ENCODE measurements at regions not wholly inside any gene's neighbourhood (a gene's known extent, or its start where the extent isn't known, plus 50 kb on each side); places are given as distances from the start of the nearest gene placed in this dataset.

- Histone ChIP-seq H3K27ac (no peak overlapping the region), H3K36me3 (ENCODE audit: insufficient read depth, low read length) (no peaks in the 10 kb centered on the region), H3K4me3 (no peak overlapping the region), H3K9ac (ENCODE audit: insufficient read length) (no peak overlapping the region), H3K9me3 (ENCODE audit: low read depth, low read length) (no peaks in the 10 kb centered on the region)
- TF ChIP-seq POLR2AphosphoS5 (IDR thresholded peaks at IDR 0.05; ENCODE audit: borderline replicate concordance, low read depth, low read length) = no peak
- no peak for TF ChIP-seq FOXP2 (optimal IDR thresholded peaks at IDR 0.05; ENCODE audit: control extremely low read depth, extremely low read length, insufficient read depth)
- TF ChIP-seq EZH2 (IDR thresholded peaks at IDR 0.05) = no peak
- DNase-seq (ENCODE audit: low read depth, low spot score) = no peak
These were observed 379.9 kb upstream of the DMAC1 start for GRCh38 chr9:8179381-8180053.

DNA sequence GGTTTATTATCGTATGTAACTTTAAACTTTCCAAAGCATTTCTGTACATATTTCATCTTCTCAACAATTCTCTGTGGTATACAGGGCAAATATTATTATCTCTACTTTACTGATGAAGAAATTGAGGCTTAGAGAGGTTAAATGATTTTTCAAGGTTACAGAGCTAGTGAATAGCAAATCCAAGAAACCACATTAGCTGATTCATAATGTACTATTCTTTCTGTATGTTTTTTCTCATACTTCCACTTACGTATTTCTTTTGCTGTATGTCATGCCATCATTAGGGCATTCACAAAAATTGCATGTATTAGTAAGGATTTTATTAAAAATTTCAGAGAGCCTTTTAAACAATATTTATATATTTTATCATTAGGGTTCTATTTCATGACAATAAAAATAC lies 372.4 kb upstream of the DMAC1 start:
- H3K27ac ChIP-seq = no peak overlapping the region
- H3K4me3 ChIP-seq = no peak overlapping the region
- H3K9ac ChIP-seq (ENCODE audit: insufficient read length) = no peak overlapping the region
- no peaks in the 10 kb centered on the region for H3K36me3 ChIP-seq (ENCODE audit: insufficient read depth, low read length)
- DNase-seq (ENCODE audit: low read depth, low spot score) = no peak
- TF ChIP-seq POLR2AphosphoS5 (IDR thresholded peaks at IDR 0.05; ENCODE audit: borderline replicate concordance, low read depth, low read length) (no peak), FOXP2 (optimal IDR thresholded peaks at IDR 0.05; ENCODE audit: control extremely low read depth, extremely low read length, insufficient read depth) (no peak), EZH2 (IDR thresholded peaks at IDR 0.05) (no peak)
- no peaks in the 10 kb centered on the region for H3K9me3 ChIP-seq (ENCODE audit: low read depth, low read length)

GRCh38 chr9:8168916-8169438 lies 369.4 kb upstream of the DMAC1 start:
- no peak for TF ChIP-seq FOXP2 (optimal IDR thresholded peaks at IDR 0.05; ENCODE audit: control extremely low read depth, extremely low read length, insufficient read depth)
- no peak for TF ChIP-seq POLR2AphosphoS5 (IDR thresholded peaks at IDR 0.05; ENCODE audit: borderline replicate concordance, low read depth, low read length)
- TF ChIP-seq EZH2 (IDR thresholded peaks at IDR 0.05) = no peak
- H3K9ac ChIP-seq (ENCODE audit: insufficient read length) = no peak overlapping the region
- no peak overlapping the region for H3K4me3 ChIP-seq
- no peaks in the 10 kb centered on the region for H3K36me3 ChIP-seq (ENCODE audit: insufficient read depth, low read length)
- DNase-seq (ENCODE audit: low read depth, low spot score) = no peak
- no peak overlapping the region for H3K27ac ChIP-seq
- no peaks in the 10 kb centered on the region for H3K9me3 ChIP-seq (ENCODE audit: low read depth, low read length)

DNA sequence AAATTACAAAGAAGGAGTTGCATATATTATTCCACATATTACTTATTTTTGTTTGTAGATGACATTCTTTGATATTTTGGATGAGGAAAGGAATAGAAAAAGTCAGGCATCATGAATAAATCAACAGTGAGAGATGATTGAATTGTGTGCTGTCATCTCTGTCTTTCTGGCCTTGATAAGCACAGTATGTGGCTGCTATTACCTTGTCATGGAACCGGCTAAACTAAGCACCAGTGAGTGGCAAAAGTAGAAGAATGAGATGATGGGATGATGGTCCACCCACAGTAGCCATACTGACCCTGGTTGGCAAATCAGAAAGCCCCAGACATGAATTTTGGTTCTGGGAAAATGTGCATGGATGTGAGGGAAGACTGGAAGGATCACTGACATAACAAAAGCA lies 361.2 kb upstream of the DMAC1 start:
- Histone ChIP-seq H3K4me3 (no peak overlapping the region), H3K9me3 (ENCODE audit: low read depth, low read length) (no peaks in the 10 kb centered on the region), H3K36me3 (ENCODE audit: insufficient read depth, low read length) (no peaks in the 10 kb centered on the region), H3K27ac (no peak overlapping the region), H3K9ac (ENCODE audit: insufficient read length) (no peak overlapping the region)
- TF ChIP-seq EZH2 (IDR thresholded peaks at IDR 0.05) = no peak
- TF ChIP-seq POLR2AphosphoS5 (IDR thresholded peaks at IDR 0.05; ENCODE audit: borderline replicate concordance, low read depth, low read length) = no peak
- no peak for TF ChIP-seq FOXP2 (optimal IDR thresholded peaks at IDR 0.05; ENCODE audit: control extremely low read depth, extremely low read length, insufficient read depth)
- DNase-seq (ENCODE audit: low read depth, low spot score) = no peak

DNA sequence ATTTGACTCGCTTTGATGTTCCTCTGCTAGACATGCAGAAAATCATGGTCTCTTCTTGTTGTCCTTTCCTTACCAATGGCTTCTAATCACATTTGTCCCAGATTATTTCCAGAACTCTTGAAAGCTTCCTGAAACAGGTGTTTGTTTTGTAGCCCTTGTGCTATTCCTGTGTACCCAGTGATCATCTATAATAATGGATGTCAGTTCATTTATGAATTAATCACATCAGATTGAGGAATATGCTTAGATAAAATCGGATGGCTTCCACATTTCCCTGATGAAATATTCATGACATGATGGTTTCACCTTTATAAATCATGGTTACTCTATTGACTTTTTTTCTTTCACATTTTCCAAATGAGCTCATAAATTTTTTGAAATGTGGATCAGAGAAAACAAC lies 359.0 kb upstream of the DMAC1 start:
- no peak overlapping the region for H3K4me3 ChIP-seq
- H3K27ac ChIP-seq = no peak overlapping the region
- DNase-seq (ENCODE audit: low read depth, low spot score) = no peak
- no peaks in the 10 kb centered on the region for H3K36me3 ChIP-seq (ENCODE audit: insufficient read depth, low read length)
- no peak overlapping the region for H3K9ac ChIP-seq (ENCODE audit: insufficient read length)
- H3K9me3 ChIP-seq (ENCODE audit: low read depth, low read length) = no peaks in the 10 kb centered on the region
- no peak for TF ChIP-seq EZH2 (IDR thresholded peaks at IDR 0.05)
- no peak for TF ChIP-seq POLR2AphosphoS5 (IDR thresholded peaks at IDR 0.05; ENCODE audit: borderline replicate concordance, low read depth, low read length)
- TF ChIP-seq FOXP2 (optimal IDR thresholded peaks at IDR 0.05; ENCODE audit: control extremely low read depth, extremely low read length, insufficient read depth) = no peak

- Histone ChIP-seq H3K9ac (ENCODE audit: insufficient read length) (no peak overlapping the region), H3K36me3 (ENCODE audit: insufficient read depth, low read length) (no peaks in the 10 kb centered on the region), H3K4me3 (no peak overlapping the region), H3K27ac (no peak overlapping the region), H3K9me3 (ENCODE audit: low read depth, low read length) (no peaks in the 10 kb centered on the region)
- TF ChIP-seq EZH2 (IDR thresholded peaks at IDR 0.05) = no peak
- no peak for TF ChIP-seq FOXP2 (optimal IDR thresholded peaks at IDR 0.05; ENCODE audit: control extremely low read depth, extremely low read length, insufficient read depth)
- TF ChIP-seq POLR2AphosphoS5 (IDR thresholded peaks at IDR 0.05; ENCODE audit: borderline replicate concordance, low read depth, low read length) = no peak
- DNase-seq (ENCODE audit: low read depth, low spot score) = no peak
These were observed 358.2 kb upstream of the DMAC1 start for GRCh38 chr9:8157683-8158324.

DNA sequence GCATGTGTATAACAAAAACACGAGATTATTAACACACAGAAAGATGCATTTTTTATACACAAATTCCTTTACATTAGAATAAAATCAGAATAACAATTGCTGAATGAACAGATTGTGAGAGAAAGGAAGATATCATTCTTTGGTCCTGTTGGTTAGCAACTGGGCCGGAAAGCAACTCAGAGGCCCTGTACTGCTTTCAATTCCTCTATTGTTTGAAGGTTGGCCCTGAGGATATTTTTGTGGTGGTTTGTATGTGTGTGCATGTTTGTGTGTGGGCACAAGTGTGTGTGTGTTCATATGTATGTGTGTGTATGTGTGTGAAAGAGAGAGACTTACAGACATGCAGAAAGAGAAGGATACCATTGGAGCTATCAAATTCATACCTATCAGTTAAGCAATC lies 356.8 kb upstream of the DMAC1 start:
- no peak for DNase-seq (ENCODE audit: low read depth, low spot score)
- H3K9me3 ChIP-seq (ENCODE audit: low read depth, low read length) = no peaks in the 10 kb centered on the region
- no peaks in the 10 kb centered on the region for H3K36me3 ChIP-seq (ENCODE audit: insufficient read depth, low read length)

GRCh38 chr9:8155706-8156105 lies 356.1 kb upstream of the DMAC1 start:
- no peak overlapping the region for H3K4me3 ChIP-seq
- TF ChIP-seq FOXP2 (optimal IDR thresholded peaks at IDR 0.05; ENCODE audit: control extremely low read depth, extremely low read length, insufficient read depth) (no peak), EZH2 (IDR thresholded peaks at IDR 0.05) (no peak), POLR2AphosphoS5 (IDR thresholded peaks at IDR 0.05; ENCODE audit: borderline replicate concordance, low read depth, low read length) (no peak)
- no peak overlapping the region for H3K27ac ChIP-seq
- no peak for DNase-seq (ENCODE audit: low read depth, low spot score)
- no peaks in the 10 kb centered on the region for H3K36me3 ChIP-seq (ENCODE audit: insufficient read depth, low read length)
- H3K9ac ChIP-seq (ENCODE audit: insufficient read length) = no peak overlapping the region
- no peaks in the 10 kb centered on the region for H3K9me3 ChIP-seq (ENCODE audit: low read depth, low read length)

More for the DNA sequence above, 356.8 kb upstream of the DMAC1 start:
- no peak for TF ChIP-seq POLR2AphosphoS5 (IDR thresholded peaks at IDR 0.05; ENCODE audit: borderline replicate concordance, low read depth, low read length)
- TF ChIP-seq EZH2 (IDR thresholded peaks at IDR 0.05) = no peak
- no peak for TF ChIP-seq FOXP2 (optimal IDR thresholded peaks at IDR 0.05; ENCODE audit: control extremely low read depth, extremely low read length, insufficient read depth)
- no peak overlapping the region for H3K27ac ChIP-seq
- H3K4me3 ChIP-seq = no peak overlapping the region
- no peak overlapping the region for H3K9ac ChIP-seq (ENCODE audit: insufficient read length)
